CD4-positive, alpha-beta memory T cell (primary cell): ENCODE measurements at regions not wholly inside any gene's neighbourhood (a gene's known extent, or its start where the extent isn't known, plus 50 kb on each side); places are given as distances from the start of the nearest gene placed in this dataset.
A peak's percentile ranks its signal among the peaks of the same experiment; 100 is the strongest.

Experiments used
- CTCF ChIA-PET: fragments of 350-600 bp; sonication (Branson Sonifier 250); formaldehyde crosslinking; loops from one replicate; lab custom pipeline; 2021; ENCODE audit warnings: inconsistent platforms; ENCODE audit not compliant: partially characterized antibody; lab: Charles Lee
- POLR2A ChIA-PET: fragments of 350-600 bp; sonication (Branson Sonifier 250); formaldehyde crosslinking; loops from one replicate; lab custom pipeline; 2021; ENCODE audit not compliant: partially characterized antibody; lab: Charles Lee
- DNase-seq, 5 donors: peaks; one replicate each; pipeline versions ENCODE4 v3.0.0 to v3.0.0-alpha.2; 2020 to 2022; ENCODE audit warnings: mixed read lengths in 1 of 5
- H3K27ac ChIP-seq: one replicate; pipeline ENCODE4 v1.7.0; 2013; ENCODE audit warnings: low read depth, low read length
- H3K27me3 ChIP-seq: 2 replicates; pipeline ENCODE4 v1.7.0; 2013; ENCODE audit warnings: mild to moderate bottlenecking, low read length, moderate library complexity; ENCODE audit not compliant: insufficient read depth
- H3K36me3 ChIP-seq: 2 replicates; pipeline ENCODE4 v1.7.0; 2013; ENCODE audit warnings: mild to moderate bottlenecking, low read length, moderate library complexity; ENCODE audit not compliant: insufficient read depth
- H3K4me1 ChIP-seq: 2 replicates; pipeline ENCODE4 v1.7.0; 2013; ENCODE audit warnings: mild to moderate bottlenecking, low read length, moderate library complexity; ENCODE audit not compliant: insufficient read depth
- H3K4me3 ChIP-seq, 2 donors: one replicate each; pipeline ENCODE4 v1.7.0; 2013; ENCODE audit warnings: low read length in 2 of 2, mild to moderate bottlenecking in 1 of 2
- H3K9me3 ChIP-seq, 2 donors: one replicate each; pipeline ENCODE4 v1.7.0; 2013; ENCODE audit warnings: low read length in 2 of 2, control low read depth in 1 of 2; ENCODE audit not compliant: control insufficient read depth in 1 of 2
- H3K27ac Mint-ChIP-seq, 7 donors: one replicate each; pipeline ENCODE4 v1.8.0; 2020 to 2021; ENCODE audit warnings: mixed read lengths in 7 of 7, mild to moderate bottlenecking in 6 of 7, inconsistent platforms in 3 of 7, moderate library complexity in 3 of 7
- H3K27me3 Mint-ChIP-seq, 2 donors: one replicate each; pipeline ENCODE4 v1.8.0; 2020 to 2021; ENCODE audit warnings: mixed read lengths in 2 of 2
- H3K36me3 Mint-ChIP-seq, 2 donors: one replicate each; pipeline ENCODE4 v1.8.0; 2020 to 2021; ENCODE audit warnings: mixed read lengths in 2 of 2, inconsistent platforms in 1 of 2, mild to moderate bottlenecking in 1 of 2
- H3K4me1 Mint-ChIP-seq, 4 donors: one replicate each; pipeline ENCODE4 v1.8.0; 2020 to 2021; ENCODE audit warnings: mixed read lengths in 4 of 4, mild to moderate bottlenecking in 1 of 4
- H3K4me3 Mint-ChIP-seq, 8 donors: one replicate each; pipeline ENCODE4 v1.8.0; 2020 to 2021; ENCODE audit warnings: mixed read lengths in 8 of 8, mild to moderate bottlenecking in 7 of 8, moderate library complexity in 6 of 8, inconsistent platforms in 3 of 8
- H3K9me3 Mint-ChIP-seq, 8 donors: one replicate each; pipeline ENCODE4 v1.8.0; 2020 to 2021; ENCODE audit warnings: mixed read lengths in 8 of 8, mild to moderate bottlenecking in 5 of 8, inconsistent platforms in 3 of 8, moderate library complexity in 1 of 8
- intact Hi-C: fragments of 100-400 bp; cut with micrococcal nuclease; formaldehyde crosslinking; loops from one replicate; pipeline ENCODE4 v1.15.1; 2023

DNA sequence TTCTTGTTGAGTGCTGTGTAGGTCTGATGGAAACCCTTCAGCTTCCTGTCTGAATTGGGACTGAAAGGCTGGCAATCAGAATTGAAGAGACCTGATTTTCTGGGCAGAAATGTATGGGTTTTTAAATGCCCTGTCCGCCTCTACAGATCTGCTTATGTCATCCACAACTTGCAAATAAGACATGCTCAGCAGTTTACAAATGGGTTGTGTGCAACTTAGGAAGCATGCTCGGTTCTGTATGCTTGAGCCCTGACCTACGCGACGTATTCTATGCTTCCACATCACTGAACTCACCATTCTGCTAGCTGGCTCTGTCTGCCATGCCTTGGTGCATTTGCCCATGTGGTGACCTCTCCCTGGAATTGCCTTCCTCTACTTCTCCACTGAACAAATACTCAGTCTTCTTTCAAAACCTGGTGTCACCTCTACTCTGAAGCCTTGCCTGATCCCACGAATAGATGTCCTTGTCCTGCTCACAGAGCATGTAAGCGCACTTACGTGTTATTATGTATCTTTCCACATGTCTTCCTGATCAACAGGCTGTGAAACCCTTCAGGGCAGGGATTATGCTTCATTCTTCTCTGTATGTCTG lies 194.2 kb downstream of the ERCC6L2 start:
- no peaks in the 10 kb centered on the region for H3K36me3 Mint-ChIP-seq
- Histone ChIP-seq H3K4me3 (no peak overlapping the region), H3K36me3 (no peaks in the 10 kb centered on the region), H3K27ac (no peak overlapping the region), H3K9me3 (no peaks in the 10 kb centered on the region), H3K4me1 (no peaks in the 10 kb centered on the region), H3K27me3 (no peaks in the 10 kb centered on the region)
- ChIA-PET CTCF (no interaction called here), POLR2A (no interaction called here)
- no peaks in the 10 kb centered on the region for H3K9me3 Mint-ChIP-seq
- H3K27ac Mint-ChIP-seq = no peak overlapping the region
- peaks cover 0 to under 1% (median 0%) of the 10 kb centered on the region in 4 donors for H3K4me1 Mint-ChIP-seq
- no peak for DNase-seq
- no peak overlapping the region for H3K4me3 Mint-ChIP-seq
- intact Hi-C loops = loop anchor here (10.0 kb wide), 1 partner anchor 805 kb away; no protein-coding TSS in a partner anchor
- peaks cover 0 to 8% of the 10 kb centered on the region in 2 donors for H3K27me3 Mint-ChIP-seq

DNA sequence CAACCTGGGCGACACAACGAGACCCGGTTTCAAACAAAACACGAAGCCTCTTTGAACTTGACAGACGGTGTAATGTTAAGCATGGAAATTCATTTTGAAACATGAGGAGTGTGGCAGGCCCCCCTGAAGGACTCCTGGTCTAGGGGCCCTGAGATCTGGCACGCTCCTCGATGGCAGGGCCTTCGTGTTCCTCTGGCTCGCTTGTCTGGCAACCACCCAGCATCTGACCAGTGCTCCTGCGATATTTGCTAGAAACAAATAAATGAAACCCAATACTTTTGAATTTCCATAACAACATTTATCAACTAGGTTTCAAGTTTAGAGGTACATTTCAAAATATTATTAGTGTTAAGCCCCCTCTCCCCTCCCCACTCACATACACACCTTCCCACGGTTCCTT lies 193.0 kb downstream of the ERCC6L2 start:
- no peak overlapping the region for H3K4me3 Mint-ChIP-seq
- ChIA-PET CTCF (no interaction called here), POLR2A (no interaction called here)
- no peak overlapping the region for H3K4me3 ChIP-seq
- no peaks in the 10 kb centered on the region for H3K4me1 ChIP-seq
- intact Hi-C loops = loop anchor here (10.0 kb wide), 1 partner anchor 804 kb away; no protein-coding TSS in a partner anchor
- no peak overlapping the region for H3K27ac Mint-ChIP-seq
- no peak for DNase-seq
- H3K9me3 ChIP-seq = no peaks in the 10 kb centered on the region
- H3K9me3 Mint-ChIP-seq = no peaks in the 10 kb centered on the region
- H3K36me3 Mint-ChIP-seq = no peaks in the 10 kb centered on the region
- peaks cover 0 to 7% of the 10 kb centered on the region in 2 donors for H3K27me3 Mint-ChIP-seq
- no peaks in the 10 kb centered on the region for H3K36me3 ChIP-seq
- H3K4me1 Mint-ChIP-seq = no peaks in the 10 kb centered on the region
- no peaks in the 10 kb centered on the region for H3K27me3 ChIP-seq
- no peak overlapping the region for H3K27ac ChIP-seq

DNA sequence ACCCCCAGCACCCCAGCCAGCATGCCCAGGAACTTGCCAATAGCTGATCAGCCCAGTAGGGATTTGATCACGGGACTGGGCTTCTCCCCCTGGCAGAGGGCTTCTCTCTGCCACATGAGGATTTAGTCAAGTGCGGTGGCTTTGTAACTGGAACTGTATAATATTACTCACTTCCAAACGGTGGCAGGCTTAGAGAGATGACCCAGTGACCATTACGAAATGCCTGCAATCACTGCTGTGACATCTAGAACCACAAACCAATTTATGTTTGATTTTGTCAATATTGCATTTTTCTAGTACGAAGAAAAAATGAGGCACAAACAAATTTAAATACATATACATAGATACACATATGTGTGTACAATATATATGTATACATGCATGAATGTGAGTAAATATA lies 192.1 kb downstream of the ERCC6L2 start:
- Mint-ChIP-seq H3K9me3 (no peaks in the 10 kb centered on the region), H3K4me1 (no peaks in the 10 kb centered on the region), H3K36me3 (no peaks in the 10 kb centered on the region), H3K27ac (no peak overlapping the region), H3K27me3 (peaks cover 0 to 8% of the 10 kb centered on the region in 2 donors), H3K4me3 (no peak overlapping the region)
- no peak overlapping the region for H3K4me3 ChIP-seq
- intact Hi-C loops = loop anchor here (10.0 kb wide), 1 partner anchor 803 kb away; no protein-coding TSS in a partner anchor
- no peaks in the 10 kb centered on the region for H3K36me3 ChIP-seq
- H3K4me1 ChIP-seq = no peaks in the 10 kb centered on the region
- no peak overlapping the region for H3K27ac ChIP-seq
- no peaks in the 10 kb centered on the region for H3K9me3 ChIP-seq
- DNase-seq = no peak
- POLR2A ChIA-PET = no interaction called here
- no peaks in the 10 kb centered on the region for H3K27me3 ChIP-seq
- CTCF ChIA-PET = no interaction called here

DNA sequence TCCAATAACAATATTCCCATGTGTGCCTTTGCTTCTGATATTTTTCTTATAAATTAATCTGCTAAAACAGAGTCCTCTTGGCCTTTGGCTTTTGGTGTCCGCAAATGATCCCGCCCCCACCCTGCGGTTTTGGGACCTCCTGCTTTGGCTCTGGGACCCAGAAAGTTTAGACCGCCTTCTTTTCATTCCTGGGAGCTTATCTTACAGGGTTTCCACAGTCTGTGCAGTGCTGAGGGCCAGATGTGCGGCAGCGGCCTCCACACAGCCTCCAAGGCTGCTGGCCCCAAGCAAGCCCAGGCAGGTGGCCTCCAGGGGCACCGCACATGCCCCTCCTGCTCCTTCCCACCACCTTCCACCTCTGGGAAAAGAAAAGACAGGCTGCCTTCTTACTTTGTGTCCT lies 191.5 kb downstream of the ERCC6L2 start:
- intact Hi-C loops = loop anchor here (10.0 kb wide), 1 partner anchor 802 kb away; no protein-coding TSS in a partner anchor
- Histone ChIP-seq H3K4me3 (no peak overlapping the region), H3K9me3 (no peaks in the 10 kb centered on the region), H3K27me3 (no peaks in the 10 kb centered on the region), H3K4me1 (no peaks in the 10 kb centered on the region), H3K27ac (no peak overlapping the region), H3K36me3 (no peaks in the 10 kb centered on the region)
- Mint-ChIP-seq H3K4me1 (peaks cover 0 to 2% (median 0%) of the 10 kb centered on the region in 4 donors), H3K36me3 (no peaks in the 10 kb centered on the region), H3K4me3 (no peak overlapping the region), H3K27me3 (peaks cover 0 to 8% of the 10 kb centered on the region in 2 donors), H3K9me3 (no peaks in the 10 kb centered on the region), H3K27ac (no peak overlapping the region)
- no peak for DNase-seq
- CTCF ChIA-PET = no interaction called here
- POLR2A ChIA-PET = no interaction called here

DNA sequence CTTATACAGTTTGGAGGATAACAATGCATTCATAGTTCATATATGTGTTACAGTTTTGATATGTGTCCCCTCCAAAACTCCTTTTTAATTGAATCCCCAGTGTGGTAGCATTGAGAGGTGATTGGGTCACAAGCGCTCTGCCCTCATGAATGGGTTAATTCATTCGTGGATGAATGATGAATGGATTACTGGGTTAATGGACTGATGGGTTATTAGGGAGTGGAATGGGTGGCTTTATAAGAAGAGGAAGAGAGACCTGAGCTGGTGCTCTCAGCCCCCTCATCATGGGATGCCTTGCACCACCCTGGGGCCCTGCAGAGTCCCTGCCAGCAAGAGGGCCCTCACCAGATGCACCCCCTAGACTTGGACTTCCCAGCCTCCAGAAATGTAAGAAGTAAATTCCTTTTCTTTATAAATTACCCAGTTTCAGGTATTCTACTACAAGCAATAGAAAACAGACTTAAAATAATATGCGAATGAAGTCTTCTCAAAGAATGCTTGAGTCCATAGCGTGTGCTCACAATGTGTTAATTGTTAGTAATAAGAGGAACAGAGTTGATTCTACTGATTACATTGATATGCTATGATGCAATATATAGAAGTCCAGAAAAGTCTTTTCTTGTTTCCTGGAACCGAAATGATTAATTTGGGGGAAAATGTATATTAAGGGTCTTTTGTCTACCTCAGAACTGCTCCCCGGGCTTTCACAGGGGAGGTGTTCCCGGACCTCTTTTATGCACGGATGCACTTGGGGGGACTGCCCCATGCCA lies 190.2 kb downstream of the ERCC6L2 start:
- H3K4me3 ChIP-seq = no peak overlapping the region
- POLR2A ChIA-PET = no interaction called here
- Mint-ChIP-seq H3K27ac (no peak overlapping the region), H3K36me3 (no peaks in the 10 kb centered on the region), H3K27me3 (peaks cover 0 to 8% of the 10 kb centered on the region in 2 donors), H3K4me3 (no peak overlapping the region), H3K9me3 (no peaks in the 10 kb centered on the region), H3K4me1 (peaks cover 0 to 5% (median 5%) of the 10 kb centered on the region in 4 donors)
- intact Hi-C loops = loop anchor here (10.0 kb wide), 1 partner anchor 801 kb away; no protein-coding TSS in a partner anchor
- CTCF ChIA-PET = no interaction called here
- DNase-seq = no peak
- H3K27me3 ChIP-seq = no peaks in the 10 kb centered on the region
- no peaks in the 10 kb centered on the region for H3K36me3 ChIP-seq
- no peaks in the 10 kb centered on the region for H3K9me3 ChIP-seq
- H3K4me1 ChIP-seq = peaks cover 4% of the 10 kb centered on the region
- no peak overlapping the region for H3K27ac ChIP-seq

DNA sequence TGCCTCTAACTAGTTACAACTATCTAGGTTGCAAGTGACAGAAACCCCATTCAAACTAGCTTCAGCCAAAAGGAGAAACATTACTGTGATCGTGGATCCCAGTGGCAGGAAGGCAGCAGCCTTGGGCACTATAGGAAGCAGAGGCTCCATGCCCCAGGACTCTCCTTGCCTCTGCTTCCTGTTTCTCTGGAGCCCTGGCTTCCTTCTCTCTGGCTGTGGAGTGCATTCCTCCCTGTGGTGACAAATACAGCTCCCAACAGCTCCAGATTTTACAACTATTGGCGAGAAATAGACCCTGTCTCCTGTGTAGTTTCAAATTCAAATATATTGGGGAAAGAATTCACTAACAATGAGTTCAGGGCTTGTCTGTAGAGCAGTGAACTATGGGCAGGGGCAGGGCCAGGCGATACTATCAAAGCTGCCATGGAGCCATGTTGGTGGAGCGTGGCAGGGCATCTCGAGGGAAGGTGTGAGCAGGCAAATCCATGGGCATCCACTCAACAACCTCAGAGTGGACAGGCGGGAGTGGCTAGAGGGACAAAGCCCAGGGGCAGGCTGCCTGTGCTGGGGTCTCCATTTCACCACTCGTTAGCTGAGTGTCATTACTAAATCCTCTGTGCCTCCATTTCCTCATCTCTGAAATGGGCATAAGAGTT lies 189.5 kb downstream of the ERCC6L2 start:
- POLR2A ChIA-PET = no interaction called here

GRCh38 chr9:96062854-96063253 lies 187.4 kb downstream of the ERCC6L2 start:
- Histone ChIP-seq H3K4me3 (no peak overlapping the region), H3K9me3 (no peaks in the 10 kb centered on the region), H3K4me1 (peaks cover 4% of the 10 kb centered on the region), H3K27me3 (no peaks in the 10 kb centered on the region), H3K36me3 (no peaks in the 10 kb centered on the region), H3K27ac (no peak overlapping the region)
- Mint-ChIP-seq H3K4me3 (no peak overlapping the region), H3K4me1 (peaks cover 1 to 5% (median 5%) of the 10 kb centered on the region in 4 donors), H3K9me3 (no peaks in the 10 kb centered on the region), H3K36me3 (no peaks in the 10 kb centered on the region), H3K27me3 (peaks cover 0 to 3% of the 10 kb centered on the region in 2 donors), H3K27ac (peak overlapping the region in 1 of 7 donors; percentile 78)
- ChIA-PET CTCF (no interaction called here), POLR2A (no interaction called here)
- no peak for DNase-seq
- intact Hi-C loops = loop anchor here (10.0 kb wide), 1 partner anchor 798 kb away; no protein-coding TSS in a partner anchor

More for the DNA sequence above, 189.5 kb downstream of the ERCC6L2 start:
- Mint-ChIP-seq H3K27me3 (peaks cover 0 to 4% of the 10 kb centered on the region in 2 donors), H3K9me3 (no peaks in the 10 kb centered on the region), H3K36me3 (no peaks in the 10 kb centered on the region), H3K4me1 (peaks cover 0 to 5% (median 5%) of the 10 kb centered on the region in 4 donors), H3K4me3 (no peak overlapping the region), H3K27ac (no peak overlapping the region)
- no peak for DNase-seq
- CTCF ChIA-PET = no interaction called here
- Histone ChIP-seq H3K27ac (no peak overlapping the region), H3K9me3 (no peaks in the 10 kb centered on the region), H3K27me3 (no peaks in the 10 kb centered on the region), H3K4me1 (peaks cover 4% of the 10 kb centered on the region), H3K4me3 (no peak overlapping the region), H3K36me3 (no peaks in the 10 kb centered on the region)
- intact Hi-C loops = loop anchor here (10.0 kb wide), 1 partner anchor 800 kb away; no protein-coding TSS in a partner anchor
